NT2/D1 (cell line): ENCODE measurements at regions not wholly inside any gene's neighbourhood (a gene's known extent, or its start where the extent isn't known, plus 50 kb on each side); places are given as distances from the start of the nearest gene placed in this dataset.

ENCODE experiments used
- DNase-seq: peaks from one replicate; pipeline ENCODE4 v3.0.0-alpha.2; 2011; ENCODE audit warnings: low read depth, low spot score
- H3K27me3 ChIP-seq: 2 replicates; pipeline ENCODE4 v1.6.0; 2011; ENCODE audit warnings: mild to moderate bottlenecking; ENCODE audit not compliant: insufficient read length, insufficient read depth
- H3K36me3 ChIP-seq: 2 replicates; pipeline ENCODE4 v1.6.1; 2011; ENCODE audit warnings: mild to moderate bottlenecking, low read length, mixed read lengths; ENCODE audit not compliant: insufficient read depth, insufficient read length
- H3K4me1 ChIP-seq: 2 replicates; pipeline ENCODE4 v1.5.1; 2011; ENCODE audit not compliant: insufficient read depth, insufficient read length
- H3K4me3 ChIP-seq: 2 replicates; pipeline ENCODE4 v1.5.1; 2011; ENCODE audit warnings: low read depth; ENCODE audit not compliant: insufficient read length
- H3K9ac ChIP-seq: 2 replicates; pipeline ENCODE4 v1.6.0; 2011; ENCODE audit warnings: low read depth; ENCODE audit not compliant: insufficient read length
- H3K9me3 ChIP-seq: 2 replicates; pipeline ENCODE4 v1.5.1; 2011; ENCODE audit warnings: mild to moderate bottlenecking, low read length; ENCODE audit not compliant: insufficient read depth
- SUZ12 ChIP-seq: IDR thresholded peaks from 2 replicates; pipeline ENCODE4 v1.6.1; 2011; ENCODE audit not compliant: insufficient read length, insufficient read depth; ENCODE audit errors: extremely low read depth
- YY1 ChIP-seq: IDR thresholded peaks from 2 replicates; pipeline ENCODE4 v1.6.1; 2011; ENCODE audit not compliant: insufficient read length, insufficient read depth
- ZNF274 ChIP-seq: IDR thresholded peaks from 2 replicates; pipeline ENCODE4 v1.6.1; 2011; ENCODE audit warnings: mild to moderate bottlenecking, low read depth, low read length

- no peaks in the 10 kb centered on the region for H3K4me1 ChIP-seq
- H3K9ac ChIP-seq = no peak overlapping the region
- H3K36me3 ChIP-seq = no peaks in the 10 kb centered on the region
- no peaks in the 10 kb centered on the region for H3K27me3 ChIP-seq
- DNase-seq = no peak
- H3K4me3 ChIP-seq = no peak overlapping the region
- TF ChIP-seq YY1 (no peak), SUZ12 (no peak), ZNF274 (no peak)
- no peaks in the 10 kb centered on the region for H3K9me3 ChIP-seq
Observed at GRCh38 chr2:150618245-150618895, 130.9 kb upstream of the RND3 start.

- no peak overlapping the region for H3K9ac ChIP-seq
- no peaks in the 10 kb centered on the region for H3K36me3 ChIP-seq
- H3K27me3 ChIP-seq = no peaks in the 10 kb centered on the region
- no peaks in the 10 kb centered on the region for H3K9me3 ChIP-seq
- DNase-seq = no peak
- TF ChIP-seq SUZ12 (no peak), YY1 (no peak), ZNF274 (no peak)
- H3K4me1 ChIP-seq = no peaks in the 10 kb centered on the region
- no peak overlapping the region for H3K4me3 ChIP-seq
Observed at GRCh38 chr2:150617351-150617978, 130.0 kb upstream of the RND3 start.

GRCh38 chr2:150612957-150613710 is 125.7 kb upstream of the RND3 start:
- Histone ChIP-seq H3K4me3 (no peak overlapping the region), H3K27me3 (no peaks in the 10 kb centered on the region), H3K9me3 (no peaks in the 10 kb centered on the region), H3K9ac (no peak overlapping the region), H3K4me1 (no peaks in the 10 kb centered on the region), H3K36me3 (no peaks in the 10 kb centered on the region)
- no peak for DNase-seq
- TF ChIP-seq YY1 (no peak), ZNF274 (no peak), SUZ12 (no peak)

GRCh38 chr2:150610670-150611279 is 123.3 kb upstream of the RND3 start:
- TF ChIP-seq ZNF274 (no peak), SUZ12 (no peak), YY1 (no peak)
- H3K4me3 ChIP-seq = no peak overlapping the region
- H3K9ac ChIP-seq = no peak overlapping the region
- DNase-seq = peak; percentile 46
- no peaks in the 10 kb centered on the region for H3K36me3 ChIP-seq
- H3K9me3 ChIP-seq = no peaks in the 10 kb centered on the region
- no peaks in the 10 kb centered on the region for H3K4me1 ChIP-seq
- H3K27me3 ChIP-seq = no peaks in the 10 kb centered on the region

- H3K9ac ChIP-seq = no peak overlapping the region
- H3K4me3 ChIP-seq = no peak overlapping the region
- no peak for DNase-seq
- no peaks in the 10 kb centered on the region for H3K9me3 ChIP-seq
- H3K27me3 ChIP-seq = no peaks in the 10 kb centered on the region
- H3K4me1 ChIP-seq = no peaks in the 10 kb centered on the region
- TF ChIP-seq YY1 (no peak), ZNF274 (no peak), SUZ12 (no peak)
- no peaks in the 10 kb centered on the region for H3K36me3 ChIP-seq
Observed at GRCh38 chr2:150609831-150610582, 122.5 kb upstream of the RND3 start.

DNA sequence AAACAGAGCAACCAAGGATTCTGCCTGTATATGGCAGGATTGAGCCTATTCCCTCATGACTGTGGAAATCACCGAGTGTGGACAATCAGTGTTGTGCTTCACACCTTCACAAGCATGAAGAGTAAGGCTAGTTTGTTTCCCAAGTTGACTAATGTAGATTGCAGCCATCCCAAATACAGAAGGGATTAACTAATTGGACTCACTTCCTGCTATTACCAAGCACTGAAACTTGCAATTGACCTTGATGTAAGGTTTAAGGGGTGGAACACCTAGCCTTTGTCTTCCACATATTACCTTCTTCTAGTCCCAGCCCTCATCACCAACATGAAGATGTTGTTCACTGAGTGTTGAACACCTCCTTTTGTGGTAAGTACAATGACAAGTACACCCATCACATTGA is 120.9 kb upstream of the RND3 start:
- Histone ChIP-seq H3K4me3 (no peak overlapping the region), H3K27me3 (no peaks in the 10 kb centered on the region), H3K4me1 (no peaks in the 10 kb centered on the region), H3K9me3 (no peaks in the 10 kb centered on the region), H3K36me3 (no peaks in the 10 kb centered on the region), H3K9ac (no peak overlapping the region)
- no peak for DNase-seq
- no peak for TF ChIP-seq SUZ12
- TF ChIP-seq YY1 = no peak
- no peak for TF ChIP-seq ZNF274
